HepG2 (cell line): ENCODE measurements at regions not wholly inside any gene's neighbourhood (a gene's known extent, or its start where the extent isn't known, plus 50 kb on each side); places are given as distances from the start of the nearest gene placed in this dataset.

Experiments used
- ATAC-seq: fragments of 200-7000 bp; cut with Tn5 transposase; 3 replicates; pipeline ENCODE4 v1.9.1; 2020; ENCODE audit warnings: mild to moderate bottlenecking, moderate library complexity
- BruUV-seq: library from RNA; stranded (reverse); fragments of 400-500 nt; replicated peaks from 2 replicates; lab custom pipeline; 2021; lab: Mats Ljungman, UMichigan
- CTCF ChIA-PET: fragments of 300-600 bp; formaldehyde crosslinking; extraction: SDS; loops from one replicate; lab custom pipeline; 2021; ENCODE audit warnings: low total read pairs, inconsistent platforms, low intra/inter-chr PET ratio; lab: Yijun Ruan, JAX
- POLR2A ChIA-PET: fragments of 350-600 bp; sonication (Branson Sonifier 250); formaldehyde crosslinking; loops from one replicate; lab custom pipeline; 2020; ENCODE audit warnings: antibody characterized with exemption, inconsistent platforms; lab: Yijun Ruan, JAX
- DNase-seq: peaks from one replicate; pipeline ENCODE4 v3.0.0-alpha.2; 2015; ENCODE audit warnings: low spot score
- FAIRE-seq: peaks from 3 replicates; lab custom pipeline; 2011; peaks lifted over from hg19 to GRCh38; lab: Jason Lieb, UNC
- H2AFZ ChIP-seq: one replicate; pipeline ENCODE4 v1.6.1; 2011; ENCODE audit warnings: low read length, inconsistent platforms
- H3K27ac ChIP-seq: fragments of 300-600 bp; 3 replicates; pipeline ENCODE4 v1.8.0; 2011; ENCODE audit warnings: mixed run types, mild to moderate bottlenecking, mixed read lengths, low read length, inconsistent platforms; ENCODE audit not compliant: insufficient read depth; ENCODE audit errors: extremely low read length
- H3K27me3 ChIP-seq, 2 experiments: fragments of 200-600 bp in 1 of 2; 2 replicates in 1 of 2; 3 replicates in 1 of 2; pipeline versions ENCODE4 v1.6.0 to v1.8.0; 2011; ENCODE audit warnings: low read length in 2 of 2, mild to moderate bottlenecking in 2 of 2, moderate library complexity in 2 of 2, inconsistent platforms in 1 of 2; ENCODE audit not compliant: insufficient read depth in 2 of 2, control insufficient read depth in 1 of 2
- H3K36me3 ChIP-seq, 2 experiments: fragments of 200-600 bp in 1 of 2; replicated peaks in 1 of 2; 2 replicates in 1 of 2; 3 replicates in 1 of 2; pipeline versions ENCODE4 v1.5.1 to v1.8.0; 2011; ENCODE audit warnings: low read length in 2 of 2, inconsistent platforms in 1 of 2; ENCODE audit not compliant: insufficient read depth in 2 of 2, control insufficient read depth in 1 of 2
- H3K4me1 ChIP-seq: 2 replicates; pipeline ENCODE4 v1.5.1; 2012; ENCODE audit warnings: low read length, inconsistent platforms; ENCODE audit not compliant: insufficient read depth
- H3K4me2 ChIP-seq: 2 replicates; pipeline ENCODE4 v1.6.0; 2011; ENCODE audit warnings: low read depth, low read length, inconsistent platforms
- H3K4me3 ChIP-seq, 3 experiments: fragments of 200-600 bp in 1 of 3; sonication (generic), shearing (Covaris generic) in 1 of 3; replicated peaks in 1 of 3; 2 replicates each; pipeline ENCODE4 v1.5.1; 2011 to 2016; ENCODE audit warnings: low read length in 3 of 3, inconsistent platforms in 2 of 3, low read depth in 2 of 3, mild to moderate bottlenecking in 2 of 3, control low read depth in 1 of 3, mixed read lengths in 1 of 3; ENCODE audit not compliant: insufficient read depth in 1 of 3
- H3K79me2 ChIP-seq: one replicate; pipeline ENCODE4 v1.6.1; 2011; ENCODE audit warnings: low read length, inconsistent platforms; ENCODE audit not compliant: insufficient read depth
- H3K9ac ChIP-seq: 2 replicates; pipeline ENCODE4 v1.6.0; 2011; ENCODE audit warnings: mild to moderate bottlenecking, low read depth, low read length, inconsistent platforms; ENCODE audit not compliant: insufficient read depth
- H3K9me3 ChIP-seq: 2 replicates; pipeline ENCODE4 v1.5.1; 2012; ENCODE audit warnings: mild to moderate bottlenecking, low read length
- H4K20me1 ChIP-seq: 2 replicates; pipeline ENCODE4 v1.6.0; 2011; ENCODE audit warnings: inconsistent platforms, mild to moderate bottlenecking, low read length, moderate library complexity; ENCODE audit not compliant: insufficient read depth
- KMT2A ChIP-seq: sonication (generic); formaldehyde crosslinking; IDR thresholded peaks from 2 replicates; pipeline ENCODE4 v1.4.0; 2020; ENCODE audit warnings: missing genetic modification reagents
- MAZ ChIP-seq, 2 experiments: sonication (generic) in 1 of 2; formaldehyde crosslinking in 1 of 2; IDR thresholded peaks; 2 replicates each; pipeline versions ENCODE4 v1.5.0 to v1.6.1; 2012 to 2020; ENCODE audit warnings: low read depth in 2 of 2, mild to moderate bottlenecking in 2 of 2, borderline replicate concordance in 1 of 2, improper control_type of control experiment in 1 of 2, low read length in 1 of 2, missing genetic modification reagents in 1 of 2, moderate library complexity in 1 of 2
- SAP130 ChIP-seq: IDR thresholded peaks from 2 replicates; pipeline ENCODE4 v1.6.1; 2016; ENCODE audit warnings: low read depth
- SOX6 ChIP-seq, 2 experiments: fragments of 450-650 bp in 1 of 2; sonication (generic) in 1 of 2; formaldehyde crosslinking in 1 of 2; IDR thresholded peaks; 2 replicates each; pipeline versions ENCODE4 v1.4.0 to v1.6.1; 2017 to 2020; ENCODE audit warnings: antibody characterized with exemption in 1 of 2, mild to moderate bottlenecking in 1 of 2, missing genetic modification reagents in 1 of 2
- TBP ChIP-seq: sonication (generic); formaldehyde crosslinking; IDR thresholded peaks from 2 replicates; pipeline ENCODE4 v1.5.0; 2020; ENCODE audit warnings: missing genetic modification reagents
- ZBTB7A ChIP-seq: sonication (generic); formaldehyde crosslinking; IDR thresholded peaks from 2 replicates; pipeline ENCODE4 v1.8.0; 2022; ENCODE audit warnings: mild to moderate bottlenecking, missing genetic modification reagents
- ZNF691 ChIP-seq: sonication (generic); formaldehyde crosslinking; IDR thresholded peaks from 2 replicates; pipeline ENCODE4 v1.4.0; 2020; ENCODE audit warnings: missing genetic modification reagents, low read depth, mild to moderate bottlenecking, borderline replicate concordance
- WGBS: methylation state at CpG from one replicate; pipeline ENCODE4 v1.1.6; 2017; ENCODE audit warnings: low lambda C conversion rate; 5-methylcytosine and 5-hydroxymethylcytosine counted together
- in situ Hi-C: cut with HindIII; loops from 2 replicates; pipeline ENCODE4 v1.10.0; 2017; ENCODE audit warnings: low pct_unique_long_range_greater_than_20kb; ENCODE audit not compliant: extremely low pct_ligation_motif_present
- intact Hi-C: fragments of 100-400 bp; cut with micrococcal nuclease; formaldehyde crosslinking; loops from one replicate; pipeline ENCODE4 v1.10.0; 2022; ENCODE audit not compliant: unreplicated experiment
- TF ChIP-seq, protein P1 (sequence below): sonication (generic); formaldehyde crosslinking; IDR thresholded peaks from 2 replicates; pipeline ENCODE4 v1.5.0; 2020; ENCODE audit warnings: mild to moderate bottlenecking, missing genetic modification reagents, borderline replicate concordance
- TF ChIP-seq, protein P2 (sequence below): sonication (generic); formaldehyde crosslinking; IDR thresholded peaks from 2 replicates; pipeline ENCODE4 v1.4.0; 2020; ENCODE audit warnings: mild to moderate bottlenecking, missing genetic modification reagents

DNA sequence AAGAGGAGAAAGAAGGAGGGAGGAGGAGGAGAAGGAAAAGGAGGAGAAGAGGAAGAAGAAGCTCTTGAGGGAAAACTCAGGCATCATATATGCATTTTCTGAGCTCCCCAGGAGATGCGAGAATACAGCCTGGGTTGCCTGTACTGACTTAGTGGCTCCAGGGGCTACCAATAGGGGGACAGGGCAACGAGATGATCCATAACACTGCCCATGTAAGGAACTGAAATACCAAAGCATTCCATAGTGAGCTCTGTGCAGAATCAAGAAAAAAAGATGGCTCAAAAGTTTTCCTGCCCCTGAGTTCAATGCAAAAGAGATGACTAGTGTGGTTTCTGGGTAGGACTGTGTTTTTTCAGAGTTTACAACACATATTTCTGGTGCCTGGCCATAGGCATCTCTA, 258.7 kb downstream of the ALDH8A1 start:
- Histone ChIP-seq H3K36me3 (no peaks in the 10 kb centered on the region), H3K4me3 (no peak overlapping the region), H3K9me3 (no peaks in the 10 kb centered on the region), H3K9ac (no peak overlapping the region), H3K27ac (no peak overlapping the region), H3K27me3 (no peaks in the 10 kb centered on the region), H3K79me2 (no peaks in the 10 kb centered on the region), H3K4me2 (no peak overlapping the region), H2AFZ (no peak overlapping the region), H4K20me1 (no peaks in the 10 kb centered on the region), H3K4me1 (no peaks in the 10 kb centered on the region)
- intact Hi-C loops = no loop called here
- TF ChIP-seq KMT2A (no peak), ZNF691 (CRISPR knock-in tag) (no peak), SOX6 (IDR thresholded peaks at IDR 0.05) (no peak), SOX6 (CRISPR knock-in tag; IDR thresholded peaks at IDR 0.05) (no peak), ZBTB7A (CRISPR knock-in tag) (no peak), TBP (CRISPR knock-in tag) (no peak), SAP130 (CRISPR knock-in tag) (no peak), MAZ (IDR thresholded peaks at IDR 0.05; ENCODE audit: borderline replicate concordance, low read depth, low read length) (no peak), MAZ (CRISPR knock-in tag; IDR thresholded peaks at IDR 0.05; ENCODE audit: low read depth) (no peak)
- TF ChIP-seq, protein P1, sequence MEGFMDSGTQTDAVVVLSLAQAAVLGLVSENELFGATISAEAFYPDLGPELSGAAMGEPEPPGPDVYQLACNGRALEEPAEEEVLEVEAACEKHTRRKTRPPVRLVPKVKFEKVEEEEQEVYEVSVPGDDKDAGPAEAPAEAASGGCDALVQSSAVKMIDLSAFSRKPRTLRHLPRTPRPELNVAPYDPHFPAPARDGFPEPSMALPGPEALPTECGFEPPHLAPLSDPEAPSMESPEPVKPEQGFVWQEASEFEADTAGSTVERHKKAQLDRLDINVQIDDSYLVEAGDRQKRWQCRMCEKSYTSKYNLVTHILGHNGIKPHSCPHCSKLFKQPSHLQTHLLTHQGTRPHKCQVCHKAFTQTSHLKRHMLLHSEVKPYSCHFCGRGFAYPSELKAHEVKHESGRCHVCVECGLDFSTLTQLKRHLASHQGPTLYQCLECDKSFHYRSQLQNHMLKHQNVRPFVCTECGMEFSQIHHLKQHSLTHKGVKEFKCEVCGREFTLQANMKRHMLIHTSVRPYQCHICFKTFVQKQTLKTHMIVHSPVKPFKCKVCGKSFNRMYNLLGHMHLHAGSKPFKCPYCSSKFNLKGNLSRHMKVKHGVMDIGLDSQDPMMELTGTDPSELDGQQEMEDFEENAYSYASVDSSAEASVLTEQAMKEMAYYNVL = no peak
- TF ChIP-seq, protein P2, sequence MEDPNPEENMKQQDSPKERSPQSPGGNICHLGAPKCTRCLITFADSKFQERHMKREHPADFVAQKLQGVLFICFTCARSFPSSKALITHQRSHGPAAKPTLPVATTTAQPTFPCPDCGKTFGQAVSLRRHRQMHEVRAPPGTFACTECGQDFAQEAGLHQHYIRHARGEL (CRISPR knock-in tag) = no peak
- ATAC-seq (peak; percentile 67), FAIRE-seq (no peak), DNase-seq (no peak)
- ChIA-PET POLR2A (no interaction called here), CTCF (no interaction called here)
- no TSS peak for BruUV-seq
- in situ Hi-C loops = no loop called here
- WGBS = 26% methylated on average over 2 of the region's 2 CpGs
